Karpas-422 (cell line): ENCODE measurements at regions not wholly inside any gene's neighbourhood (a gene's known extent, or its start where the extent isn't known, plus 50 kb on each side); places are given as distances from the start of the nearest gene placed in this dataset. TPM values are rescaled to one million over a fixed set of nuclear protein-coding genes. Genes with fewer than 3 reads are reported as not detected.

ENCODE experiments used
- small RNA-seq: library from RNA; depleted of rRNA; stranded (forward); fragments of <200 nt; gene quantifications from one replicate; pipeline ENCODE3, GENCODE V24; 2014

Small RNA genes lying in the stretch of these regions (small RNA-seq; reads per million reads assigned to genes)
- not detected for gene CR392039.1
